ENCODE measurements at regions not wholly inside any gene's neighbourhood (a gene's known extent, or its start where the extent isn't known, plus 50 kb on each side); places are given as distances from the start of the nearest gene placed in this dataset. TPM values are rescaled to one million over a fixed set of nuclear protein-coding genes. Genes with fewer than 3 reads are reported as not detected.
A peak's percentile ranks its signal among the peaks of the same experiment; 100 is the strongest.

DNA sequence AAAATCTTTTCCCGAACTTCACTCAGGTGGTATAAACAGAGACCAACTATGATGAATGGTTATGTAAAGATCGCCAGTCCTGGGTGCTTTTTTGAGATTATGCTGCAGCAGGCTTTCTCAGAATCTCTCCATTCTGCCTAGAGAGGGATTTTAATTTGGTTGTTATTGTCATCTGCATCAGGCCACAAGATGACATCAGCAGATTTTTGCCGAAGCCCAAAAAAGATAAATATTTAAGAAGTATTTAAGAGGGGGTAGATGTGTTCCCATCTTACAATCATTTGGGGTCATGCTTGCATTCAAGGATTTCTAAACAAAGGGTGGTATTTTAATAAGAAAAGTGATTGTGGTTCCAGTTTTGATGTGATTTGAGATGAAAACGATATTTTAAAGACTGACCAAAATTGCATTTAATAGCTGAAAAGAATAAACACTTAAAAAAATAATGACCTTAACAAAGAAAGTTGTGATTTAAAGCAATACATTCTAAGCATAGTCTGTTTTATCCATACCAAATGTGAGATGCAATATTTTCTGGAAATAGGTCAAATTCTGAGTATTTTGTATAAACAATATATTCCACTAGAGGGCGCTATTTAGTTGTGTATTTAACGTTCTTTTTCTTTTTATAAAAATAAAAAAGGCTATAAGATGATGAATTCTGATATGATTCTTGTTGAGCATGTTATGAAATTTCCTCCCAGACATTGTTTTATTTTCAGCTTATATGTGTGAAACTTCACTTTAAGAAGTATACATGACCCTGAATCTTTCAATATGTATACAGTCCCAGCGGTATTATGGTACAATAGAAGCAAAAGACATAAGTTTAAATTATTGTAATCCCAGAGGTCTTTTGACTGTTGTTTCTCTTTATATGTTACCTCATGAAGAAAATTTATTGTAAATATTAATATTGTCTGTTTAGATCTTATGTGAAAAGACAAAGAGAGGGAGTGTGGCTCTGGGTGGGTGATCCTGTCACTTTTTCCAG, 51.0 kb upstream of the ZFP64 start:
- peak; percentile 32 for TF ChIP-seq CTCF (IDR thresholded peaks at IDR 0.05; ENCODE audit: insufficient read depth, low read depth, low read length)
- H3K4me3 ChIP-seq (ENCODE audit: low read depth, low read length): no peak overlapping the region
- peak; percentile 17 for DNase-seq (ENCODE audit: low read depth)

Small RNA genes in the stretch of these regions (small RNA-seq; reads per million reads assigned to genes)
- gene RF02271: not detected
- not detected for gene RPL36P1
